Calu3 (cell line): ENCODE measurements at regions not wholly inside any gene's neighbourhood (a gene's known extent, or its start where the extent isn't known, plus 50 kb on each side); places are given as distances from the start of the nearest gene placed in this dataset.

ENCODE experiments used
- BruUV-seq: library from RNA; stranded (reverse); fragments of 400-500 nt; replicated peaks from 2 replicates; lab custom pipeline; 2021; lab: Mats Ljungman, UMichigan
- CTCF ChIA-PET: fragments of 300-600 bp; sonication (Branson Sonifier 250); formaldehyde crosslinking; loops from one replicate; lab custom pipeline; 2022; ENCODE audit warnings: antibody characterized with exemption; lab: Charles Lee
- DNase-seq: peaks from one replicate; pipeline ENCODE4 v3.0.0; 2022
- H3K27ac Mint-ChIP-seq: one replicate; pipeline ENCODE4 v1.8.0; 2022; ENCODE audit warnings: mixed read lengths; ENCODE audit not compliant: unreplicated experiment
- H3K27me3 Mint-ChIP-seq: one replicate; pipeline ENCODE4 v1.8.0; 2022; ENCODE audit warnings: mixed read lengths; ENCODE audit not compliant: unreplicated experiment
- H3K36me3 Mint-ChIP-seq: one replicate; pipeline ENCODE4 v1.8.0; 2022; ENCODE audit warnings: mild to moderate bottlenecking, moderate library complexity, mixed read lengths; ENCODE audit not compliant: insufficient read depth, unreplicated experiment
- H3K4me1 Mint-ChIP-seq: one replicate; pipeline ENCODE4 v1.8.0; 2022; ENCODE audit warnings: mild to moderate bottlenecking, low read depth, mixed read lengths; ENCODE audit not compliant: unreplicated experiment
- H3K4me3 Mint-ChIP-seq: one replicate; pipeline ENCODE4 v1.8.0; 2022; ENCODE audit warnings: mild to moderate bottlenecking, low read depth, moderate library complexity, mixed read lengths; ENCODE audit not compliant: unreplicated experiment
- H3K9me3 Mint-ChIP-seq: one replicate; pipeline ENCODE4 v1.8.0; 2022; ENCODE audit warnings: low read depth, mixed read lengths; ENCODE audit not compliant: unreplicated experiment
- intact Hi-C: fragments of 100-400 bp; cut with micrococcal nuclease; formaldehyde crosslinking; loops from one replicate; pipeline ENCODE4 v1.10.0; 2022; ENCODE audit not compliant: unreplicated experiment
- TF ChIP-seq, protein P1 (sequence below): fragments of 200-600 bp; IDR thresholded peaks from one replicate; pipeline ENCODE4 v1.8.0; 2022; ENCODE audit warnings: antibody characterized with exemption; ENCODE audit not compliant: unreplicated experiment

- Mint-ChIP-seq H3K27ac (no peak overlapping the region), H3K9me3 (peaks cover 6% of the 10 kb centered on the region), H3K27me3 (peaks cover 16% of the 10 kb centered on the region), H3K4me1 (peaks cover 20% of the 10 kb centered on the region), H3K4me3 (no peak overlapping the region), H3K36me3 (no peaks in the 10 kb centered on the region)
- DNase-seq: no peak
- CTCF ChIA-PET: no interaction called here
- TF ChIP-seq, protein P1, sequence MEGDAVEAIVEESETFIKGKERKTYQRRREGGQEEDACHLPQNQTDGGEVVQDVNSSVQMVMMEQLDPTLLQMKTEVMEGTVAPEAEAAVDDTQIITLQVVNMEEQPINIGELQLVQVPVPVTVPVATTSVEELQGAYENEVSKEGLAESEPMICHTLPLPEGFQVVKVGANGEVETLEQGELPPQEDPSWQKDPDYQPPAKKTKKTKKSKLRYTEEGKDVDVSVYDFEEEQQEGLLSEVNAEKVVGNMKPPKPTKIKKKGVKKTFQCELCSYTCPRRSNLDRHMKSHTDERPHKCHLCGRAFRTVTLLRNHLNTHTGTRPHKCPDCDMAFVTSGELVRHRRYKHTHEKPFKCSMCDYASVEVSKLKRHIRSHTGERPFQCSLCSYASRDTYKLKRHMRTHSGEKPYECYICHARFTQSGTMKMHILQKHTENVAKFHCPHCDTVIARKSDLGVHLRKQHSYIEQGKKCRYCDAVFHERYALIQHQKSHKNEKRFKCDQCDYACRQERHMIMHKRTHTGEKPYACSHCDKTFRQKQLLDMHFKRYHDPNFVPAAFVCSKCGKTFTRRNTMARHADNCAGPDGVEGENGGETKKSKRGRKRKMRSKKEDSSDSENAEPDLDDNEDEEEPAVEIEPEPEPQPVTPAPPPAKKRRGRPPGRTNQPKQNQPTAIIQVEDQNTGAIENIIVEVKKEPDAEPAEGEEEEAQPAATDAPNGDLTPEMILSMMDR: no peak
- no TSS peak for BruUV-seq
- intact Hi-C loops: no loop called here
Observed at GRCh38 chr1:220385158-220385557, 112.9 kb upstream of the RAB3GAP2 start.

DNA sequence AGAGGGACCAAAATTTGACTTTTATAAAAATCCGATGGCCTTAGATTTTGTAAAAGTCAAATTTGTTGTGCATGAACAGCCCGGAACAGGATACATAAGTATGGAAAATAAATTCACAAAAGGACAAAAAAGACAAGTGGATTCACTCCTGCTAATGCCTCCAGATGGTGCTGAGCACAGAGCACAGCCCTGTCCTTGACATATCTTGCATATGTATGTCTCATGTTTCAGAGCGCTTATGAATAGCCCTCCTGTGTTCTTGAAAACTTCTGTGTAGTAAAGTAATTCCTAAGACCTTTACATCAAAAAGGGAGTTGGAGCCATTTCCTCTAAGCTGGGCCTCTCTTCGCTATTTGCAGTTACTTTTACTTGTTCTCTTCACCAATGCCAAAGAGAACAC is 110.7 kb upstream of the RAB3GAP2 start:
- Mint-ChIP-seq H3K4me1 (peaks cover 29% of the 10 kb centered on the region), H3K9me3 (peaks cover 6% of the 10 kb centered on the region), H3K27me3 (no peaks in the 10 kb centered on the region), H3K36me3 (peaks cover 9% of the 10 kb centered on the region), H3K27ac (no peak overlapping the region), H3K4me3 (no peak overlapping the region)
- intact Hi-C loops: no loop called here
- BruUV-seq: no TSS peak
- CTCF ChIA-PET: interaction anchor here (0.6 kb wide), 1 partner anchor 574 kb away, joined by 5 read pairs; no protein-coding TSS in a partner anchor
- TF ChIP-seq, protein P1: no peak
- no peak for DNase-seq

- Mint-ChIP-seq H3K9me3 (peaks cover 6% of the 10 kb centered on the region), H3K36me3 (peaks cover 9% of the 10 kb centered on the region), H3K4me3 (no peak overlapping the region), H3K27ac (no peak overlapping the region), H3K4me1 (peaks cover 29% of the 10 kb centered on the region), H3K27me3 (no peaks in the 10 kb centered on the region)
- TF ChIP-seq, protein P1: no peak
- CTCF ChIA-PET: interaction anchor here (0.7 kb wide), 1 partner anchor 11 kb away, joined by 3 read pairs; no protein-coding TSS in a partner anchor
- DNase-seq: no peak
- intact Hi-C loops: no loop called here
- no TSS peak for BruUV-seq
Observed at GRCh38 chr1:220380885-220381284, 108.6 kb upstream of the RAB3GAP2 start.

DNA sequence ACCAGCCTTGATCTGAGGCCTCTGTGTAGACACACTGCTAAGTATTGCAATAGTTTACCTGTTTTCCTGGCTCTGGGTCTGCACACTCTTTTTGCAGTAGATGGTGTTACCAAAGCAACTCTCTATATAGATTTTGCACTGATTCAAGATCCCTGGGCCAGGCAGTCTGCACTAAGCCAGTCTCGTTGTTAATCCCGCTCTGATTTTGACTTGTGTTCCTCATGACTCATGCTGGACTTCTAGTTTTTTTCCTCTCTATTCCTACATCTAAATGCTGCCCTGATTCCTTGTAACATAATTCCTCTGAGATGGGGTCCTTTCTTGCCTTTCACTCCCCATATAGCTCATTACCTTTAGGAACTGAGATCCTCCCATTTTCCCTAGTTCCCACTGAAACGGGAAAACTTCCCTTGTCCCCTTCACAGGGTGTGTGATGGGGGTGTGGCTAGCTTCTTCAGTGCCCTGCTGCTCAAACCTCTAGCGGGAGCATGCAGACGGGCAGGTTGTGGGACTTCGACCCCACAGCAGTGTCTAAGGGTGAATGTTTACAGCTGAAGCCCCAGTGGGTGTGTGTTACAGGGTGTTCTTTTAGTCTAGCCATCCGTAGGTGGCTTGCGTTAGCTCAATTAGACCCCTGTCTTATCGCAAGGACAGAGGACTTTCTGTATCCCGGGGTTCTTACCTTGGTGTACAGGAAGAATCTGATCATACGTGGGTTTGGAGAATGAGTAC is 106.5 kb upstream of the RAB3GAP2 start:
- CTCF ChIA-PET: no interaction called here
- TF ChIP-seq, protein P1: no peak
- H3K27me3 Mint-ChIP-seq: no peaks in the 10 kb centered on the region
- H3K4me3 Mint-ChIP-seq: peak overlapping the region; percentile 50
- BruUV-seq: no TSS peak
- H3K4me1 Mint-ChIP-seq: peaks cover 29% of the 10 kb centered on the region
- H3K36me3 Mint-ChIP-seq: peaks cover 9% of the 10 kb centered on the region
- intact Hi-C loops: no loop called here
- peak; percentile 41 for DNase-seq
- H3K9me3 Mint-ChIP-seq: no peaks in the 10 kb centered on the region
- no peak overlapping the region for H3K27ac Mint-ChIP-seq
